ENCODE measurements at regions not wholly inside any gene's neighbourhood (a gene's known extent, or its start where the extent isn't known, plus 50 kb on each side); places are given as distances from the start of the nearest gene placed in this dataset.

- TF ChIP-seq GABPA (IDR thresholded peaks at IDR 0.05; ENCODE audit: low read depth), result no peak
- TF ChIP-seq SPI1 (IDR thresholded peaks at IDR 0.05; ENCODE audit: borderline replicate concordance, low read depth), result no peak
- TF ChIP-seq REST (IDR thresholded peaks at IDR 0.05; ENCODE audit: insufficient replicate concordance, low read depth), result no peak
- no peak for TF ChIP-seq POLR2AphosphoS5 (IDR thresholded peaks at IDR 0.05; ENCODE audit: low read depth)
- TF ChIP-seq CTCF (IDR thresholded peaks at IDR 0.05; ENCODE audit: insufficient read depth, low read length), result no peak
- no peak for DNase-seq (ENCODE audit: low read depth in 1 of 2, low spot score in 1 of 2)
- Histone ChIP-seq H3K27me3 (ENCODE audit: insufficient read depth, poor library complexity, severe bottlenecking) (no peaks in the 10 kb centered on the region), H3K4me3 (replicated peaks; ENCODE audit: insufficient read depth, low read length) (no peak overlapping the region), H3K27ac (replicated peaks) (no peak overlapping the region)
Measured at GRCh38 chr12:111277570-111277969, 91.3 kb downstream of the PHETA1 start.

GRCh38 chr12:111276146-111276545 lies 92.7 kb downstream of the PHETA1 start:
- TF ChIP-seq SPI1 (IDR thresholded peaks at IDR 0.05; ENCODE audit: borderline replicate concordance, low read depth), result no peak
- TF ChIP-seq GABPA (IDR thresholded peaks at IDR 0.05; ENCODE audit: low read depth), result no peak
- TF ChIP-seq REST (IDR thresholded peaks at IDR 0.05; ENCODE audit: insufficient replicate concordance, low read depth), result no peak
- TF ChIP-seq POLR2AphosphoS5 (IDR thresholded peaks at IDR 0.05; ENCODE audit: low read depth), result no peak
- TF ChIP-seq CTCF (IDR thresholded peaks at IDR 0.05; ENCODE audit: insufficient read depth, low read length), result no peak

GRCh38 chr12:111275308-111275707 lies 93.6 kb downstream of the PHETA1 start:
- no peak overlapping the region for H3K27ac ChIP-seq (replicated peaks)
- no peak for DNase-seq (ENCODE audit: low read depth in 1 of 2, low spot score in 1 of 2)
- H3K4me3 ChIP-seq (replicated peaks; ENCODE audit: insufficient read depth, low read length), result no peak overlapping the region
- no peaks in the 10 kb centered on the region for H3K27me3 ChIP-seq (ENCODE audit: insufficient read depth, poor library complexity, severe bottlenecking)
- TF ChIP-seq POLR2AphosphoS5 (IDR thresholded peaks at IDR 0.05; ENCODE audit: low read depth) (no peak), REST (IDR thresholded peaks at IDR 0.05; ENCODE audit: insufficient replicate concordance, low read depth) (no peak), SPI1 (IDR thresholded peaks at IDR 0.05; ENCODE audit: borderline replicate concordance, low read depth) (no peak), CTCF (IDR thresholded peaks at IDR 0.05; ENCODE audit: insufficient read depth, low read length) (no peak)

More at GRCh38 chr12:111276146-111276545, 92.7 kb downstream of the PHETA1 start:
- Histone ChIP-seq H3K4me3 (replicated peaks; ENCODE audit: insufficient read depth, low read length) (no peak overlapping the region), H3K27me3 (ENCODE audit: insufficient read depth, poor library complexity, severe bottlenecking) (no peaks in the 10 kb centered on the region), H3K27ac (replicated peaks) (no peak overlapping the region)
- DNase-seq (ENCODE audit: low read depth in 1 of 2, low spot score in 1 of 2), result no peak

Measured in HL-60 (cell line).